HG03565 (cell line): ENCODE measurements at regions not wholly inside any gene's neighbourhood (a gene's known extent, or its start where the extent isn't known, plus 50 kb on each side); places are given as distances from the start of the nearest gene placed in this dataset.
"Not testable (repeated sequence)": the region's sequence is repeated elsewhere in the genome, so short reads cannot be mapped to it uniquely, and the experiment has no call there.

Experiments used
- ATAC-seq: cut with Tn5 transposase; IDR thresholded peaks from one replicate; pipeline ENCODE4 v1.9.1; 2021; ENCODE audit warnings: mild to moderate bottlenecking, moderate library complexity; ENCODE audit not compliant: unreplicated experiment

- no peak for ATAC-seq
These were observed 112.1 kb downstream of the CENPF start for GRCh38 chr1:214715126-214715525.

- no peak for ATAC-seq
These were observed 114.4 kb downstream of the CENPF start for GRCh38 chr1:214717351-214717750.

GRCh38 chr1:214718724-214719123 is 115.7 kb downstream of the CENPF start:
- no peak for ATAC-seq

- ATAC-seq = no peak
These were observed 116.2 kb downstream of the CENPF start for GRCh38 chr1:214719207-214719606.

- no peak for ATAC-seq
These were observed 117.6 kb downstream of the CENPF start for GRCh38 chr1:214720561-214720960.

GRCh38 chr1:214727274-214727673 is 124.3 kb downstream of the CENPF start:
- ATAC-seq = no peak

- no peak for ATAC-seq
These were observed 136.7 kb downstream of the CENPF start for GRCh38 chr1:214739621-214740238.

GRCh38 chr1:214740471-214740870 is 137.5 kb downstream of the CENPF start:
- no peak for ATAC-seq

- ATAC-seq = no peak
These were observed 144.1 kb downstream of the CENPF start for GRCh38 chr1:214747050-214747635.

- ATAC-seq = no peak
These were observed 150.3 kb downstream of the CENPF start for GRCh38 chr1:214753236-214753852.

- no peak for ATAC-seq
These were observed 158.0 kb downstream of the CENPF start for GRCh38 chr1:214761030-214761429.

- ATAC-seq = no peak
These were observed 159.9 kb downstream of the CENPF start for GRCh38 chr1:214762902-214763301.

- ATAC-seq = no peak
These were observed 161.5 kb downstream of the CENPF start for GRCh38 chr1:214764502-214764901.

GRCh38 chr1:214767221-214767620 is 164.2 kb downstream of the CENPF start:
- no peak for ATAC-seq

GRCh38 chr1:214769666-214770065 is 166.7 kb downstream of the CENPF start:
- ATAC-seq = not testable (repeated sequence)

GRCh38 chr1:214777364-214777763 is 174.4 kb downstream of the CENPF start:
- ATAC-seq = no peak

GRCh38 chr1:214791961-214792360 is 189.0 kb downstream of the CENPF start:
- ATAC-seq = no peak

- ATAC-seq = no peak
These were observed 189.7 kb downstream of the CENPF start for GRCh38 chr1:214792527-214793186.

GRCh38 chr1:214793708-214794107 is 190.7 kb downstream of the CENPF start:
- ATAC-seq = no peak

GRCh38 chr1:214801191-214801590 is 198.2 kb downstream of the CENPF start:
- ATAC-seq = no peak

GRCh38 chr1:214808845-214809460 is 206.0 kb downstream of the CENPF start:
- ATAC-seq = no peak

- ATAC-seq = no peak
These were observed 213.6 kb downstream of the CENPF start for GRCh38 chr1:214816603-214817002.
